Middle frontal gyrus (tissue), 1 donor: ENCODE measurements at regions not wholly inside any gene's neighbourhood (a gene's known extent, or its start where the extent isn't known, plus 50 kb on each side); places are given as distances from the start of the nearest gene placed in this dataset.

Experiments
- DNase-seq: peaks from one replicate; pipeline ENCODE4 v3.0.0-alpha.2; 2015; ENCODE audit warnings: low spot score; ENCODE audit errors: extremely low spot score

- no peak for DNase-seq
These were observed 121.5 kb downstream of the CEBPB start for GRCh38 chr20:50312002-50312681.

- DNase-seq, result no peak
These were observed 122.3 kb downstream of the CEBPB start for GRCh38 chr20:50312682-50313521.

GRCh38 chr20:50313522-50313820 is 122.8 kb downstream of the CEBPB start:
- DNase-seq, result no peak

DNA sequence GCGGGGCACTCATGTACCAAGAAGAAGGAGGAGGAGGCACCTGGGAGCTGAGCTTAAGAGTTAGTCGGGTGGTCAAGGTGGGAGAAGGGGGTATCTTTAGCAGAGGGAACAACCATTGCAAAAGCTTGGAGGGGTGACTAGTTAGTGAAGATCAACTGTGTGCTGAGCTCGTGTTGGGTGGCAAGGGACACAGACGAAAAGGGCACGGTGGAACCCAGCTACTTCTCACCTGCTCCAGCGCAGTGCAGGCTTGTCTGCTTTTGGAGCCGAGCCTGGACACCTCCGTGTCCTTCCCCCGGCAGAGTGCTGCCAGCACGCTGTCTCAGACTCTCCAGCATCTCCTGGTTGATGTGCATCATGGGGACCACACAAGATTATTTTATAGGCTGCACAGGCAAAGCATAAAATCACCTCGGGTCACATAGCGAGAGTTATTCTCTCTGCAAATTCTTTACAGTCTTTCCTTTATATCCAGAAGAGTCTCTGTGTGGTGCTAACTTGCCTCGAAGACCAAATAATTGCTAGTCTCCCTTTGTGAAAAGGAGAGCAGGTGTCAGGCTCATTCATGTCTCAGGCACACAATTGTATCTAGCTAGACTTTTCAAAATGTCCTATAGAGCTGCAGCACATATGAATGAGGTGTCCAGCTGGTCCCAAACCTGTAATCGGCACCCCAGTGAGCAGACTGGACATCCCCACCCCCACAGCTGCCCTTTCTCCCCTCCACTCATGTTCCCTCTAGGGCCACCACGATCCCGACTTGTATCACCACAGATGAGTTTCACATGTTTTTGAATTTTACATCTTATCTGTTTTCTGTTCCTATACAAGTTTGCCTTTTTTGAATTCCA is 123.4 kb downstream of the CEBPB start:
- no peak for DNase-seq

GRCh38 chr20:50314678-50315335 is 124.2 kb downstream of the CEBPB start:
- no peak for DNase-seq

DNA sequence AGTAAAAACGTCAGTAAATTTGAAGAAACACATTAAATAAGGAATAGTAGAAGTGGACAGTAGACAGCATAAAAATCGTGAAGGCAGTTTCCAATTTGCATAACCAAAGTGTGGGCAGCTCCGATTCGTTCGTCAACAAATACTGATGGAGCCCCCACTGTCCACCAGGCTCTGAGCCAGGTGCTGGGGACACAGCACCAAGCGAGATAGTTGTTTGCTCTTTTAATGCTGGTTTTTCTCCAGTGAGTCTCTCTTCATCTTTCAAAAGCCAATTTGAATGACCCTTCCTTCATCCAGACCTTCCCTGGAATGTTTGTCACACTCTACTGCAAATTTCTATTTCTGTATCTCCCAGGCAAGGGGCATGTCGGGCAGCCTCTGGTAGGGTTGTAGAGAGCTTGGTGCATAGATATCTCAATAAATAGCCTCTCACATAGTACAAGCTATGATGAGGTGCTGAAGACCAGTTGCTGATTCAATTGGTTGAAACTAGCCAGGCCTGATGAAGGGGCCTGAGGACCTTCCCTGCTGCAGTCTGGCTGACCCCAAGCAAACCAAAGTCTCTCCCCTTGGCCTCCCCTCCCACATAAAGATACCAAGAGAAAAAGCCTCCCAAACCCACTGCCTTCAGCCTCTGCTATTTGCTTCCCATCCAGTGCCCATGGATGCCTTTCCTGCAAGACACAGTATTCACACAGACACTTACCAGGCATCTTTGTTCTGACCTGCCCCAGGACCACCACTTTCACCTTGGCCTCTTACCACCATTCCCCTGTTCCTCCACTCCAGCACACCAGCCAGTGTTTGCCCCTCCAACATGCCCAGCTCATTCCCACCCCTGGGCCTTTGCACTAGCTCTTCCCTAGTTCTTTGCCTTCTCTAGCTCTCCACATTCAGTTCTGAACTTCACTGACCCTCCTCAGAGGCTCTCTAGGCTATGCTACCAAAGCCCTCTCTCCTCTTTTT is 125.2 kb downstream of the CEBPB start:
- DNase-seq, result no peak

- no peak for DNase-seq
These were observed 126.5 kb downstream of the CEBPB start for GRCh38 chr20:50317116-50317515.

DNA sequence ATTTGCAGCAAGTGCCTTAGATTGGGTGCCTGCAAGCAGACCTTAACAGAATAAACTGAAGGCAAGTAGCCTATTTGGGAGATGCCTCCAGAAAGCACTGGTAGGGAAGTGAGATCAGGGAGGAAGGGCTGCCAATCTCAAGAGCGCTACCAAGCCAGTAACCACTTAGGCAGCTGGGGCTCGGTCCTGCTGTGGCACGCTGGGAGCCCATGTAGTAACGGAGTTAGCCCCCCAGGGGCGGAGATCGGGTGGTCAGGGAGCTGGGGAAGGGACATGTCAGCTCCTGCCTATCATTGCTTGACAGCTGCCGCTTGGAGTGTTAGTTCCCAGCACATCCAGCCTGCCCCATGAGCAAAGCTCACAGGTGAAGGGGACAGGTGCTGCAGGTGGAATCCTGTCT is 127.0 kb downstream of the CEBPB start:
- DNase-seq, result no peak

GRCh38 chr20:50318710-50319109 is 128.1 kb downstream of the CEBPB start:
- DNase-seq, result no peak

GRCh38 chr20:50320005-50320900 is 129.6 kb downstream of the CEBPB start:
- DNase-seq, result no peak

- no peak for DNase-seq
These were observed 130.5 kb downstream of the CEBPB start for GRCh38 chr20:50320901-50321796.

GRCh38 chr20:50321797-50322480 is 131.3 kb downstream of the CEBPB start:
- DNase-seq, result no peak

DNA sequence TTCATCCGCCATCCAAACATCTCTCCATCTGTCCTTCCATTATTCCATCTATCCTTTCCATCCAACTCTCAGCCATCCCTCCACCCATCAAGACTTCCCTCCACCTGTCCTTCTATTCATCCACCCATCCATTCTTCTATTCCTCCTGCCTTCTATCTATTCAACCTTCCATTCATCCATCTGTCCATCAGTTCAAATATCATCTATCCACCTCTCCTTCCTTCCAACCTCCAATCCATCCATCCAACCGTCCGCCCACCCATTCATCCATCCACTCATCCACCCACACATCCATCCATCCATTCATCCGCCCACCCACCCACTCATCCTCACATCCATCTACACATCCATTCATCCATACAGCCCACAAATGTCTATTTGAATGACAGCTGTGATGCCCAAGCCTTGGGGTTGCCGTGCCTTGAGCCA is 132.1 kb downstream of the CEBPB start:
- DNase-seq, result no peak

GRCh38 chr20:50323209-50323608 is 132.6 kb downstream of the CEBPB start:
- no peak for DNase-seq

DNA sequence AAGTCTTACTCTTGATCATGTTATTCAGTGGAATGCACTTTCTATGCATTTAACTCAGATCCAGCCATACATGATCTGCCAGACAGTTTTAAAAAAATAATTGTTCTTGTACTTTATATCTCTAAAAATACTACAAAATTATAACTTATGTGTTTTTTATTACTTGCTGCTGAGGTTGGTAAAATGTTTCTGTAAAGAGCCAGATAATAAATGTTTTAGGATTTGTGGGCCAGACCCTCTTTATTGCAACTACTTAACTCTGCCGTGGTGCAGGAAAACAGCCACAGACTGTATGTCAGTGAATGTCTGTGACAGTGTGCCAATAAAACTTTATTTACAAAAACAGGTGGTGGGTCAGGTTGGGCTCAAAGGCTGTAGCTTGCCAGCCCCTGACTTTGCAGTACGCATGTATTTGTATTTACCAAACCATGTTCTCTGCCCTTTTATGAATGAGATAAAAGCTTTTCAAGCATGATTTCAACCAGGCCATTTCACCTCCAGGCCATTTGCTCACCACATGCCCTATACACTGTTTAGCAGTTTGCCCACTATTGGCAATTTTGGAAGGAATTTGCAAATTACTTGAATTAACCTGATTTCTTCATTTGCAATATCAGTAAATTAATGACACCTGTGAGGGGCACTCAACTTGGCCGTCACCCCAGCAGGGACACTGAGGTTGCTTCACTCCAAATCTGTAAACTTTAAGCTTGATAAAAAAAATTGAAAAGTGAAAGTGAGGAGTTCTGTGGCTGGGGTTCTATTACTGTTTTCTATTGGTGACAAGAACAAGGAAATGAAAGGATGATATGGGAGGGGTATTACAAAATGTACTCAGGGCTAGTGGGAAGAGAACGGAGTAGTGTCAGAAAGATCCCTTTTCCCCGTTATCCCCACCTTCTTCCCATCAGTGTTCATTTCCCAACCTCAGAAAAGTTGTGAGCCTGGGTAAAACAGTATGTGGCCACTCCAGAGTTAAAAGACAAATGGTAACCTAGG is 133.4 kb downstream of the CEBPB start:
- no peak for DNase-seq

- no peak for DNase-seq
These were observed 134.6 kb downstream of the CEBPB start for GRCh38 chr20:50325215-50325614.
